ENCODE measurements at regions not wholly inside any gene's neighbourhood (a gene's known extent, or its start where the extent isn't known, plus 50 kb on each side); places are given as distances from the start of the nearest gene placed in this dataset.

DNA sequence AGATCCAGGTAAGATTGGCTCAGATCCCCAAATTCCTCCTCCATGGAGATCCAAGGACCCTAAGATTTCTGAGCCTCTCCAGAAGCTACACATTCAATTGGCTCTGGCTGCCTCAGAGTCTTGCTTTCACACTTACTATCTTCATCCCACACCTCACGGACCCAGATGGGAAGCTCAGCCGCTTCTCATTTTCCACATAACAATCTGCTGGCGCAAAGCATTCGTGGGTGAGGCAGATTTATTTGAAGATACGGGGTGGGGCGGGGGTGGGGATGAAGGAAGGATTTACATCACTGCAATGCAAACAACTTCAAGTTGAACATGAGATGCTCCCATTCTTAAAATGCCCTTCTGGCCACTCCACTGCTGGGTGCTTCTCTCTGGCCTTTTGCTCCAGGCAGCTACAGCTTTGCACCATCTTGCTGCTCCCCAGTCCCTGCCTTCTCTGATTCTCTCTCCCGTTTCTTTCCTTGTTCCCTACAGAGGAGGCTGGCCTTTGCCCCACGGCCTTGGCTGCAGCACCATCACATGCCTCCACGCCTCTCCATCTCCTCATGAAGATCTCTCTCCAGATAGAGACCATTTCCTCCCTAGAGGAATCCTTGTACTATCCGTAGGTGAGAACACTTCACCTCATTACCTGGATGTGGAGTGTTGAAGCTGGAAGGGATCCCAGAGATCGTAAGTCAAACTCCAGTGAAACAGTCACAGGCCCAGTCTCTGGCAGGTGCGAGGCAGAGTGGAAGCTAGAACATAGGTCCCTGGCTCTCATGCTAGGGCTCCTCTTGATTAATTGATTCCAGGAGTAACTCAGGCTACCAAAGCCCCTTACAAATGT is 175.9 kb downstream of the RPLP1 start:
- H3K4me3 ChIP-seq (ENCODE audit: low read depth, low read length, poor library complexity, severe bottlenecking) = no peak overlapping the region
- H4K20me1 ChIP-seq (ENCODE audit: insufficient read depth, low read length) = no peaks in the 10 kb centered on the region
- ChIA-PET CTCF (ENCODE audit: unreplicated experiment) (no interaction called here), POLR2A (no interaction called here)
- H3K9me2 ChIP-seq (ENCODE audit: insufficient read depth, low read length) = peaks cover under 1% of the 10 kb centered on the region; the same call in 1 of the 2 replicates
- no peaks in the 10 kb centered on the region for H3K36me3 ChIP-seq (ENCODE audit: insufficient read depth, low read length)
- no peaks in the 10 kb centered on the region for H3K79me2 ChIP-seq (ENCODE audit: insufficient read depth, low read depth, low read length)
- TF ChIP-seq CTCF (conservative IDR thresholded peaks at IDR 0.05; ENCODE audit: low read length) (no peak), EZH2phosphoT487 (IDR thresholded peaks at IDR 0.05; ENCODE audit: borderline replicate concordance, low read depth, low read length) (no peak)
- no peaks in the 10 kb centered on the region for H3K9me3 ChIP-seq (ENCODE audit: low read length)
- H2AFZ ChIP-seq (ENCODE audit: low read length) = no peak overlapping the region
- no peak overlapping the region for H3K4me2 ChIP-seq (ENCODE audit: low read length)
- no TSS peak for BruUV-seq (replicated peaks)
- no peak for DNase-seq (ENCODE audit: low spot score)
- no peaks in the 10 kb centered on the region for H3K4me1 ChIP-seq (ENCODE audit: insufficient read depth, low read length, poor library complexity, severe bottlenecking)
- no peak overlapping the region for H3K27ac ChIP-seq (ENCODE audit: low read depth, low read length, poor library complexity, severe bottlenecking)
- intact Hi-C loops (cut with micrococcal nuclease; ENCODE audit: unreplicated experiment) = no loop called here

- no peaks in the 10 kb centered on the region for H4K20me1 ChIP-seq (ENCODE audit: insufficient read depth, low read length)
- no peak overlapping the region for H3K27ac ChIP-seq (ENCODE audit: low read depth, low read length, poor library complexity, severe bottlenecking)
- no peak for DNase-seq (ENCODE audit: low spot score)
- POLR2A ChIA-PET = interaction anchor here (0.6 kb wide), 1 partner anchor 14 kb away, joined by 4 read pairs; no protein-coding TSS in a partner anchor
- no peaks in the 10 kb centered on the region for H3K79me2 ChIP-seq (ENCODE audit: insufficient read depth, low read depth, low read length)
- CTCF ChIA-PET (ENCODE audit: unreplicated experiment) = no interaction called here
- H3K4me2 ChIP-seq (ENCODE audit: low read length) = no peak overlapping the region
- peaks cover 4% of the 10 kb centered on the region; the same call in 1 of the 2 replicates for H3K9me2 ChIP-seq (ENCODE audit: insufficient read depth, low read length)
- no peaks in the 10 kb centered on the region for H3K9me3 ChIP-seq (ENCODE audit: low read length)
- BruUV-seq (replicated peaks) = no TSS peak
- no peak overlapping the region for H2AFZ ChIP-seq (ENCODE audit: low read length)
- TF ChIP-seq CTCF (conservative IDR thresholded peaks at IDR 0.05; ENCODE audit: low read length) (no peak), EZH2phosphoT487 (IDR thresholded peaks at IDR 0.05; ENCODE audit: borderline replicate concordance, low read depth, low read length) (no peak)
- H3K4me1 ChIP-seq (ENCODE audit: insufficient read depth, low read length, poor library complexity, severe bottlenecking) = no peaks in the 10 kb centered on the region
- no peak overlapping the region for H3K4me3 ChIP-seq (ENCODE audit: low read depth, low read length, poor library complexity, severe bottlenecking)
- intact Hi-C loops (cut with micrococcal nuclease; ENCODE audit: unreplicated experiment) = no loop called here
- no peaks in the 10 kb centered on the region for H3K36me3 ChIP-seq (ENCODE audit: insufficient read depth, low read length)
Observed at GRCh38 chr15:69629631-69630161, 177.1 kb downstream of the RPLP1 start.

- peaks cover 4% of the 10 kb centered on the region; the same call in 1 of the 2 replicates for H3K9me2 ChIP-seq (ENCODE audit: insufficient read depth, low read length)
- no peaks in the 10 kb centered on the region for H3K79me2 ChIP-seq (ENCODE audit: insufficient read depth, low read depth, low read length)
- H3K36me3 ChIP-seq (ENCODE audit: insufficient read depth, low read length) = no peaks in the 10 kb centered on the region
- no TSS peak for BruUV-seq (replicated peaks)
- H3K4me2 ChIP-seq (ENCODE audit: low read length) = no peak overlapping the region
- DNase-seq (ENCODE audit: low spot score) = no peak
- ChIA-PET CTCF (ENCODE audit: unreplicated experiment) (no interaction called here), POLR2A (no interaction called here)
- H3K27ac ChIP-seq (ENCODE audit: low read depth, low read length, poor library complexity, severe bottlenecking) = no peak overlapping the region
- no peaks in the 10 kb centered on the region for H4K20me1 ChIP-seq (ENCODE audit: insufficient read depth, low read length)
- no peak overlapping the region for H2AFZ ChIP-seq (ENCODE audit: low read length)
- intact Hi-C loops (cut with micrococcal nuclease; ENCODE audit: unreplicated experiment) = no loop called here
- H3K4me1 ChIP-seq (ENCODE audit: insufficient read depth, low read length, poor library complexity, severe bottlenecking) = no peaks in the 10 kb centered on the region
- no peaks in the 10 kb centered on the region for H3K9me3 ChIP-seq (ENCODE audit: low read length)
- TF ChIP-seq EZH2phosphoT487 (IDR thresholded peaks at IDR 0.05; ENCODE audit: borderline replicate concordance, low read depth, low read length) (no peak), CTCF (conservative IDR thresholded peaks at IDR 0.05; ENCODE audit: low read length) (no peak)
- no peak overlapping the region for H3K4me3 ChIP-seq (ENCODE audit: low read depth, low read length, poor library complexity, severe bottlenecking)
Observed at GRCh38 chr15:69631005-69631404, 178.4 kb downstream of the RPLP1 start.
